ENCODE measurements at regions not wholly inside any gene's neighbourhood (a gene's known extent, or its start where the extent isn't known, plus 50 kb on each side); places are given as distances from the start of the nearest gene placed in this dataset.

DNA sequence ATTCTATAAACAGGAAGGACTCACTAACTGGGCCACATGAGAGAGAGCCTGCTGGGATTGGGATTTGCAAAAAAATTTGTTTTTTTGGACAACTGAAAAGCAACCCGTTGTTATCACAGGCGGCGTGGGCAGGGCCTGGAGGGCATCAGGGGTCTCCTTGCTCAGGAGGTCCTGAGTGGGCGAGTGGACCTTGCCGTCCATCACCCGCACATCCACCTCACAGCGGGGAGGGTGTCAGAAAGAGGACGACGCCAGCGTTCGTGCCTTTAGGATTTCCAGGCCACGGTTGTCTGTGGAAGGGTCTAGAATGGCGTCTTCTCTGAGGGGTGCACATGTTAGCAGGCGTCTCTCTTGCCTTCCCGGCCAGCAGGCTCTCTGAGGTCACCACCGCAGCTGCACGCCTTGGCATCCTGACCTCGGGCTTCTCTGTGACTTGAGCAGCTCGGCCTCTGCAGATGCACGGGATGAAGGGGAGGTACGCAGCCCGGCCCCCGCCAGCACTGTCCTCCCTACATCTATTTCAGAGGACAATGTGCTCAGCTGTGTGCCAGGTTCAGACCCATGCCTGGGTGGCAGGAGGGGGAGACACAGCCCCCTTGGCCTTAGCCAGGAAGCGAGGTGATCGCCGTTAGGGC lies 749.5 kb downstream of the BRD1 start:
- TF ChIP-seq, protein P1, sequence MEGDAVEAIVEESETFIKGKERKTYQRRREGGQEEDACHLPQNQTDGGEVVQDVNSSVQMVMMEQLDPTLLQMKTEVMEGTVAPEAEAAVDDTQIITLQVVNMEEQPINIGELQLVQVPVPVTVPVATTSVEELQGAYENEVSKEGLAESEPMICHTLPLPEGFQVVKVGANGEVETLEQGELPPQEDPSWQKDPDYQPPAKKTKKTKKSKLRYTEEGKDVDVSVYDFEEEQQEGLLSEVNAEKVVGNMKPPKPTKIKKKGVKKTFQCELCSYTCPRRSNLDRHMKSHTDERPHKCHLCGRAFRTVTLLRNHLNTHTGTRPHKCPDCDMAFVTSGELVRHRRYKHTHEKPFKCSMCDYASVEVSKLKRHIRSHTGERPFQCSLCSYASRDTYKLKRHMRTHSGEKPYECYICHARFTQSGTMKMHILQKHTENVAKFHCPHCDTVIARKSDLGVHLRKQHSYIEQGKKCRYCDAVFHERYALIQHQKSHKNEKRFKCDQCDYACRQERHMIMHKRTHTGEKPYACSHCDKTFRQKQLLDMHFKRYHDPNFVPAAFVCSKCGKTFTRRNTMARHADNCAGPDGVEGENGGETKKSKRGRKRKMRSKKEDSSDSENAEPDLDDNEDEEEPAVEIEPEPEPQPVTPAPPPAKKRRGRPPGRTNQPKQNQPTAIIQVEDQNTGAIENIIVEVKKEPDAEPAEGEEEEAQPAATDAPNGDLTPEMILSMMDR (conservative IDR thresholded peaks at IDR 0.05; ENCODE audit: low read length), result no peak
- no peak for TF ChIP-seq EZH2phosphoT487 (IDR thresholded peaks at IDR 0.05; ENCODE audit: borderline replicate concordance)
